Stimulated activated CD8-positive, alpha-beta memory T cell treated with anti-CD3 and anti-CD28 coated beads, Interleukin-15, amount 100 ng/mL, for 4 hours (primary cell): ENCODE measurements at regions not wholly inside any gene's neighbourhood (a gene's known extent, or its start where the extent isn't known, plus 50 kb on each side); places are given as distances from the start of the nearest gene placed in this dataset.

Source experiments
- DNase-seq, 2 donors: peaks; one replicate each; pipeline ENCODE4 v3.0.0-alpha.2; 2020; ENCODE audit warnings: low read depth in 2 of 2

DNA sequence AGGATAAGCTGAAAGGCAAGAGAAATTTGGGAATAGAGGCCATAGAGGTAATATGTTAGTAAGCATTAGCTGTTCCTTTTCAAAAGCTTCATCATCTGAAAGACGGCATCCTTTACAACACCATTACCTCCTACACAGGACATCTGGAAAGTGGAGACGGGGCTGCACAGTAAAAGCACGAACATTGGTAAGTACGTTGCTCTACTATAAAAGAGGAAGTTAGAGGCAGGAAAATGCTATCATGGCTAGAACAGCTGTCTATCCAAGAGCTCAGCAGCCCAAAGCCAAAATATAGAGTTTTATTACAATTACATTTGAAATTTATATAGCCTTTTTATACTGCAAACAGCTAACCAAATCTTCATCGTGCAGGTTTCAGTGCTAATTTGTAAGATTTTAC lies 172.3 kb upstream of the GRIP1 start:
- no peak for DNase-seq

- DNase-seq = no peak
Observed at GRCh38 chr12:66852091-66852490, 173.2 kb upstream of the GRIP1 start.

DNA sequence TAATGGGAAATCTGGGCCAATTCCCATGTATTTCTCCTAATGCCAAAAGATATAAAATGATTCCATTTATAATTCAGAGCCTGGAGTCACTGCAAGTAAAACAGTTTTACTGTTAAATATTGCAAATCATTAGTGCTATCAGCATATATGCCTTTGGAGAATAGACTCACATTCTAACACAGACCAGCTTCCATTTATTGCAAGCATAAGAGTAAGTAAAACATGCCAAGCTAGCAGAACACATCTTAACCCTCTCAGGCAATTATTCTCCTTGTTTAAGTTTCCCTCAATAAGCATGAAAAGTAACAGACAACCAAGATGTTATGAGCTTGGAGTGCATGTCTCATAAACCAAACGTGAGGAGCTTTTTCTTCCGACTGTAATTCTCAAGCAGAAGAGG lies 173.9 kb upstream of the GRIP1 start:
- DNase-seq = no peak

- no peak for DNase-seq
Observed at GRCh38 chr12:66859751-66860440, 181.0 kb upstream of the GRIP1 start.

GRCh38 chr12:66860752-66861750 lies 182.2 kb upstream of the GRIP1 start:
- DNase-seq = peak; percentile 12 to 23

- DNase-seq = no peak
Observed at GRCh38 chr12:66862356-66862985, 183.6 kb upstream of the GRIP1 start.

DNA sequence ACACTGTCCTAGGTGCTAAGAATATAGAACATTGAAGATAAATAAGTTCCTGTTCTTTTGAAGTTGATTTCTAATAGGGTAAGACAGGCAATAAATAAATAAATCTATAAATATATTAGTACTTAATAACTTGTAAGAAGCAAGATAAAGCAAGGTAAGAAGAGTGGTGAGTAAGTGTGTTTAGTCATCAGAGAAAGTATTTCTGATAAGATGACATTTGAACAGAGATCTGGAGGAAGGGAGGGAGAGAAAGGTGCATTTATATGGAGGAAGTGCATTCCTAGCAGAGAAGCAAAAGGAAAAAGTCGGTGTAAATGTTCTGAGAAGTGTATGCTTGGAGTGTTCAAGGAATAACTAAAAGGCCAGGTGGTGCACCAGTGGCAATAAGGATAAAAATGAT lies 184.4 kb upstream of the GRIP1 start:
- DNase-seq = no peak

GRCh38 chr12:66877925-66878324 lies 199.0 kb upstream of the GRIP1 start:
- DNase-seq = no peak

DNA sequence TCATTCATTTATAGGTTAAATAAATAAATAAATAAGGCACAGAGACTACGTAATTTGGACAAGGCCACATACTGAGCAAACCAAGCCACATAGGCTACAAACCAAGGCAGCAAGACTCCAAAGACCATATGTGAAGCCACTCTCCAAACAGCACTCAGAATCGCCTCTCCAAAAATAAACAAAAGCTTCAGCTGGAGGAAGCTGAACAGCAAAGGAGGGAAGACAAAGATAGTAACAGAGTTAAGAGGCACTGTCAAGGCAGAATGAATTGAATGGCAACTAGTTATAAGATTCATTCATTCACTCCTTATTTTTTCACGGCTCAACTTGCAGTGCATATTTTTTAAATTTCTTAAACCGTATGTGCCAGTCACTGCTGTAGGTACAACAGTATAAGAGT lies 200.5 kb upstream of the GRIP1 start:
- no peak for DNase-seq

DNA sequence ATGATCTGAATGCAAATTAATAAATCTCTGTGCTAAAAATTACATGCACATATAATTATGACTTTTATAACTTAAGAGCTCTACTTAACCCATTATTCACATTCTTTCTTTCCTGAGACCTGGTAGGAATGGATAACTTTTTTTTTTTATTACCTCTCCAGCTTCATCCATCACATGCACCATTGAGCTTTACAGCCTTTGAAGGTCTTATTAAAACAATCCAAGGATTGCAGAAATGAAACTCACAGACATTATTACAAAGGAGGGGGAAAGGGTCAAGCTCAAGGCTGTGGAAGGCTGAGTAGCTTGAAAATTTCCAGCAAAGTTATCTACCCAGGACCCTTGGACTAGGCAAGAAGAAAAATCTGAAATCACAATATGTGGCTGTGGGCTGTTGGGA lies 202.5 kb upstream of the GRIP1 start:
- DNase-seq = no peak

DNA sequence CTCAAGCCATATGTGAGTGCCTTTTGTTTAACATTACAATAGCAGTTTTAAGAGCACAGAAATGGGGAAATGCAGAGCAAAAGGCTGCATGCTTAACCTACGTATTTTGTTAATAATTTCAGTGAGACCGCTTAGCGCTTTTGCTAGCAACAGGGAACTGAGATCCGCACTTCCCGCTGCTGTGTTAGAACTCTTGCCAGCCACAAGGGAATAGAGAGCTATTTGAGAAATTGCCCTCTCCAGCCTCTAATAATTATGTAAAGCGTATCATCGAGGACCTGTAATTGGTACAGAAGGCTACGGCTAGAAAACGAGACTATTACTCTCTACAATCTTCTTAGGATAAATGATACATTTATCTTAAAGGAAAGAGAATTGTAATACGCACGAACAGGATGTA lies 205.2 kb upstream of the GRIP1 start:
- DNase-seq = no peak

GRCh38 chr12:66885115-66885875 lies 206.4 kb upstream of the GRIP1 start:
- no peak for DNase-seq

- DNase-seq = no peak
Observed at GRCh38 chr12:66896797-66897196, 217.9 kb upstream of the GRIP1 start.

- no peak for DNase-seq
Observed at GRCh38 chr12:66898700-66899469, 220.0 kb upstream of the GRIP1 start.

DNA sequence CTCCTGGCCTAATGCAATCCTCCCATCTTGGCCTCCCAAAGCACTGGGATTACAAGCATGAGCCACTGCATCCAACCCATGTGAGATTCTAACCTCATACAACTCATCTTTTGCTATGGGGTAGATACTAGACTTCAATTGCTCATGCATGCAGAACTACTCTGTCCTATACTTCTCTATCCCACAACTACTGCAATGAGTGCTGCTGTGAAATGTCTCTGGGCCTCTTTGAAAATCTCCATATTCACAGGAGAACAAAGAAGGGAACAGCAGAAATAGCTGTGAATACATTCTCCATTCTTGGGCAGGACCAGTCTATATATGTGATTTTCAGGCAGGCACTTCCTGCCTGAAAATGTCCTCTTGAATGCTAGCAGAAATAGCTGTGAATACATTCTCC lies 220.7 kb upstream of the GRIP1 start:
- DNase-seq = no peak

- DNase-seq = no peak
Observed at GRCh38 chr12:66900616-66901015, 221.7 kb upstream of the GRIP1 start.

DNA sequence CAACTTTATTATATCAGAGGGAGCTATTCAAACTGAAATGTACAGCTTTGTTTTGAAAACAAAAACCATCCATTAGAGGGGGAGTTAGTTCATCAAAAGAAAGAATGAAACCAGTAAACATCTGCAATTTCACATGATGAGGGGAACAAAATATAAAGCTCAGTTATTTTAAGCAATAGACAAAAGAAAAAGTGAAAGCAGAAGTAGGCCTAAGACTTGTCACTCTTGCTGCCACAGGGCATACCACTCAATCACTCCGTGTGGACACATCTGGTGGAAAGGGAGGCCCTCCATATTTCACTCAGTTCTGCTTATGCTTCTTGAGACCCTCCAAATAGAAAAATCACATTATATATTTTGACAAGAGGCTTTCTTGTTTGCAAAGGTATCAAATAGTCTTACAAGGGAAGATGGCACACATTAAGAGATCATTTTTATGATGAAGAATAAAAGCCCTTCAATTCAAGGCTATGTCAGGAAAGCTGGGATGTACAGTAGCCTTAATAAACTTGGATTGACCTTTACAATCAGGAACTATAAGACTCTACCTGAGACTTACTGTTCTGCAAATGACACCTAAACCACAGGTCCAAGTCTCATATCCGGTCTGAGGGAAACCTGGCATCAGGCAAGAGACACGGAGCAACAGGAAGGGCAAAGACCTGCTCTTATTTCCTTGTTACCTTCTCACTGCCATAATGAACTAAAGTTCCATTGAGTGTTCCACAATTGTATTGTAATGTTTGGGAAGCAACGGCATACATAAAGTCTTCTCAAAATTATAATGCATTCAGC lies 222.5 kb upstream of the GRIP1 start:
- no peak for DNase-seq

DNA sequence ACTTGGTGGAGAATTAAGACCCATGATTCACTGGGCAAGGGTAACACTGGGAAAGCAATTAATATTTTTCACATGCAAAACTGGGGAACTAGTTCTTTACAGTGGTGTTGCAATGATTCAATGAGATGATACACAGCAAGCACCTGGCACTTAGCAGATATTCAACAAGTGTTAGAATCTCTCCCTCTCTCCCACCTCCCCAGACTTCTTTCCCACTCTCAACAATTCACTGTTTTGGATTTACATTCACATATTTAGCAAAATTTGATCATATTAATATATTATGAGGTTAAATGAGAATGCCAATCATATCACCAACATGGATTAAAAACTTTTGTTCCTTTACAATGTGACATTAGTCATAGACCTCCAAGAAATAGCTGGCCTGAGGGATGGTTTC lies 223.1 kb upstream of the GRIP1 start:
- no peak for DNase-seq

DNA sequence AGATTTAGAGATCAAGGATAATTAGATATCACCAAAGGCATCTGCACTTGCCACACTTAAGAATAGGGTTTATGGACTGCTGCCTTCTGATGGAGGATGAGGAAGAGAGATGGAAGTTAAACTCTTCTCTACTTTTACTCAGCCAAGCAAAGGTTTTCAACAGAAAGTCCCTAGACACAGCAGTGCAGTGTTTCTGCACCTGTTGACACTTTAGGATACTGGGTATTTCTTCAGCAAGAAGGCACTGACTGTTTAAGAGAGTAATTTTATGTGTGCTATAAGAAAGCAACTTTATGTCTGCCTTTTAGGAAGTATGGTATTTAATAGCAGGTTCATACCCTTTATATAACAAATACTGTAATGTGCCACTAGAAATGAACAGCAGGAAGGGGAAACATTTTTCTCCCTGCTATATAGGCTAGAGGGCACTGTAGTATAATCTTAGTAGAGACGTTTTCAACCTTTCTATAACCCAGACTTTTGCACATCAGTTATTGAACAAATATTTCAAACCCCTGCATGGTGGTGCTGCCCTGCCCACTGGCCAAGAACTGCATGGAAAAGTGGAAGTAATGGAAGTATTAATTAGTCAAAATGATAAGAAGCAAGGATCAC lies 225.0 kb upstream of the GRIP1 start:
- no peak for DNase-seq

- DNase-seq = no peak
Observed at GRCh38 chr12:66905201-66905600, 226.3 kb upstream of the GRIP1 start.
